Mesenchymal stem cell (in vitro differentiated cells and primary cell): ENCODE measurements at regions not wholly inside any gene's neighbourhood (a gene's known extent, or its start where the extent isn't known, plus 50 kb on each side); places are given as distances from the start of the nearest gene placed in this dataset.
A peak's percentile ranks its signal among the peaks of the same experiment; 100 is the strongest.

Experiments used
- DNase-seq: peaks from one replicate; pipeline ENCODE4 v3.0.0-alpha.2; 2013
- H2AFZ ChIP-seq: one replicate; pipeline ENCODE4 v1.6.1; 2013; ENCODE audit warnings: low read depth, mild to moderate bottlenecking, control low read depth, inconsistent platforms, low read length, moderate library complexity
- H2AK5ac ChIP-seq: 2 replicates; pipeline ENCODE4 v1.6.1; 2013; ENCODE audit warnings: low read length, moderate library complexity, mild to moderate bottlenecking, inconsistent platforms; ENCODE audit not compliant: severe bottlenecking
- H2BK120ac ChIP-seq: one replicate; pipeline ENCODE4 v1.6.1; 2013; ENCODE audit warnings: low read depth, mild to moderate bottlenecking, inconsistent platforms, low read length, moderate library complexity
- H2BK12ac ChIP-seq, 2 experiments: one replicate each; pipeline ENCODE4 v1.6.1; 2013; ENCODE audit warnings: inconsistent platforms in 2 of 2, low read length in 2 of 2, mild to moderate bottlenecking in 2 of 2, moderate library complexity in 2 of 2, control low read depth in 1 of 2
- H2BK15ac ChIP-seq: one replicate; pipeline ENCODE4 v1.6.1; 2013; ENCODE audit warnings: mild to moderate bottlenecking, low read depth, inconsistent platforms; ENCODE audit not compliant: poor library complexity, severe bottlenecking
- H2BK5ac ChIP-seq: 2 replicates; pipeline ENCODE4 v1.6.1; 2013; ENCODE audit warnings: low read depth, mild to moderate bottlenecking, low read length, control low read depth, inconsistent platforms; ENCODE audit not compliant: poor library complexity, severe bottlenecking
- H3K14ac ChIP-seq, 2 experiments: one replicate each; pipeline ENCODE4 v1.6.1; 2013; ENCODE audit warnings: inconsistent platforms in 2 of 2, low read length in 2 of 2, control low read depth in 1 of 2, mild to moderate bottlenecking in 1 of 2, moderate library complexity in 1 of 2
- H3K18ac ChIP-seq, 2 experiments: one replicate each; pipeline ENCODE4 v1.6.1; 2013; ENCODE audit warnings: inconsistent platforms in 2 of 2, low read length in 2 of 2, control low read depth in 1 of 2, low read depth in 1 of 2, mild to moderate bottlenecking in 1 of 2
- H3K23ac ChIP-seq, 2 experiments: one replicate each; pipeline ENCODE4 v1.6.1; 2013; ENCODE audit warnings: inconsistent platforms in 2 of 2, low read length in 2 of 2, mild to moderate bottlenecking in 2 of 2, moderate library complexity in 2 of 2, control low read depth in 1 of 2
- H3K27ac ChIP-seq: 2 replicates; pipeline ENCODE4 v1.5.1; 2013; ENCODE audit warnings: mild to moderate bottlenecking, moderate library complexity, low read length, control low read depth, inconsistent platforms; ENCODE audit not compliant: poor library complexity, severe bottlenecking
- H3K27me3 ChIP-seq, 2 experiments: 2 replicates each; pipeline versions ENCODE4 v1.6.1 to v1.7.0; 2013; ENCODE audit warnings: low read length in 2 of 2, mild to moderate bottlenecking in 2 of 2, moderate library complexity in 2 of 2, control low read depth in 1 of 2, inconsistent platforms in 1 of 2; ENCODE audit not compliant: control insufficient read depth in 1 of 2, insufficient read depth in 1 of 2
- H3K36me3 ChIP-seq, 2 experiments: 2 replicates each; pipeline versions ENCODE4 v1.6.1 to v1.7.0; 2013; ENCODE audit warnings: low read length in 2 of 2, control low read depth in 1 of 2, inconsistent platforms in 1 of 2, low read depth in 1 of 2, mild to moderate bottlenecking in 1 of 2; ENCODE audit not compliant: insufficient read depth in 2 of 2, control insufficient read depth in 1 of 2
- H3K4ac ChIP-seq, 2 experiments: one replicate each; pipeline ENCODE4 v1.6.1; 2013; ENCODE audit warnings: inconsistent platforms in 2 of 2, low read length in 2 of 2, mild to moderate bottlenecking in 2 of 2, moderate library complexity in 2 of 2, control low read depth in 1 of 2, low read depth in 1 of 2
- H3K4me1 ChIP-seq: 2 replicates; pipeline ENCODE4 v1.6.1; 2013; ENCODE audit warnings: low read depth, low read length, control low read depth; ENCODE audit not compliant: control insufficient read depth, insufficient read depth
- H3K4me2 ChIP-seq: 2 replicates; pipeline ENCODE4 v1.6.1; 2013; ENCODE audit warnings: low read length, mild to moderate bottlenecking, inconsistent platforms; ENCODE audit not compliant: poor library complexity, severe bottlenecking
- H3K4me3 ChIP-seq, 2 experiments: 2 replicates each; pipeline versions ENCODE4 v1.5.1 to v1.7.0; 2013; ENCODE audit warnings: low read length in 2 of 2, mild to moderate bottlenecking in 2 of 2, control low read depth in 1 of 2, low read depth in 1 of 2; ENCODE audit not compliant: insufficient read depth in 1 of 2
- H3K79me1 ChIP-seq: replicated peaks from 2 replicates; pipeline ENCODE4 v1.6.1; 2013; ENCODE audit warnings: mild to moderate bottlenecking, control low read depth, low read length, inconsistent platforms; ENCODE audit not compliant: poor library complexity, severe bottlenecking
- H3K9ac ChIP-seq: 2 replicates; pipeline ENCODE4 v1.7.0; 2013; ENCODE audit warnings: mild to moderate bottlenecking, low read length, moderate library complexity
- H3K9me3 ChIP-seq: 2 replicates; pipeline ENCODE4 v1.7.0; 2013; ENCODE audit warnings: mild to moderate bottlenecking, low read length; ENCODE audit not compliant: control insufficient read depth
- H4K8ac ChIP-seq: one replicate; pipeline ENCODE4 v1.6.1; 2013; ENCODE audit warnings: inconsistent platforms, mild to moderate bottlenecking, low read length, moderate library complexity
- H4K91ac ChIP-seq: one replicate; pipeline ENCODE4 v1.6.1; 2013; ENCODE audit warnings: mild to moderate bottlenecking, low read length, inconsistent platforms
- WGBS: methylation state at CpG from one replicate; pipeline ENCODE4 v1.1.7; 2013; ENCODE audit warnings: mixed read lengths; 5-methylcytosine and 5-hydroxymethylcytosine counted together

DNA sequence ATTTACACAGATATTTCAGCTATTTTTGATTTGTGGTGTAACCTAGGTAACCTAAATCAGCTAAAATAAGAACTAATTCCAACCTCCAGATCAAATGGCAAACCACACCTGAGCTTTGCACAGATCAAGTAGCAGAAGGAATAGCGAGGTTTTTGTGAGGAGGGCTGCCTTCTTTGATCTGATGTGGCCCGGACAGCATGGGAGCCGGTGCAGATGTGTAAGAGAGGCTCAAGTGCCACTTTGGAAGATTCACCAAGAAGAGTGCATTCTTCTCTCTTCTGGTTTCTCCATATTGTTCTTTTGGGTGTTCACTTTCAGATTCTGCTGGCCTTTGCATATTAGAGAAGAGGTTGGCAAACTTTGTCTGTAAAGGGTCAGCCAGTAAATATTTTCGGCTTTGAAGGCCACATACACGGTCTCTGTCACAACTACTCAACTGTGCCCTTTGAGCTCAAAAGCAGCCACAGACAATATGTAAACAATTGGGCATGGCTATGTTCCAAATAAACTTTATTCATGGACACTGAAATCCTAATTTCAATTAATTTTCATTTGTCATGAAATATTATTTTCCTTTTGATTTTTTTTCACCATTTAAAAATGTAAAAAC, 78.9 kb upstream of the FAM9C start:
- no peak overlapping the region for H3K14ac ChIP-seq

DNA sequence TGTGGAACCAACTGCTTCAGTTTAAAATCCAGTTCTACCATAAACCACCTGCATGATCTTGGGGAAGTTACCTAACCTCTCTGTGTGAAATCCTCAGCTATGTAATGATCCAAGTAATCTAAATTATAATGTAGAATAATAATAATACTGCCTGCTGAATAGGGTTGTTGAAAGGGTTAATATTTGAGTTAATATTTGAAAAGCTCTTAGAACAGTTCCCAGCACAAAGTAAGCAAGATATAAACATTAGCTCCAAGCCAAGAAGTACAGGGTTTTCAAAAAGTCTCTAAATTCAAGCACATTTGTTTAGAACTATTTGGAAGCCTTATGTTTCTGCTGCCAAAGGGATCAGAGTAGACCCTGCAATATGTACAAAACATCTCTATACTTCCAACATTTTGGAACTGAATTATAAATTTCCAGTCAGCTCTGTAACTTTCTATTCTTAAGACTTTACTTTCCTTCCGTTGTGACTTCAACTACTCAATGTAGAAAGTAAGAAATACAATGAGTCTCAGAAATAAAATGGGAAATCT, 76.7 kb upstream of the FAM9C start:
- no CpG with 5 or more reads among the region's 1 CpG for WGBS
- Histone ChIP-seq H3K14ac (no peak overlapping the region), H2AFZ (no peak overlapping the region), H2BK5ac (no peak overlapping the region), H3K4ac (no peak overlapping the region), H4K8ac (no peak overlapping the region), H3K27ac (no peak overlapping the region), H3K18ac (no peak overlapping the region), H2BK15ac (no peak overlapping the region), H2BK12ac (no peak overlapping the region), H3K79me1 (no peaks in the 10 kb centered on the region), H3K9me3 (peaks cover 7% of the 10 kb centered on the region), H3K9ac (peak overlapping the region; percentile 83), H3K23ac (no peak overlapping the region), H2AK5ac (no peak overlapping the region), H3K4me2 (no peak overlapping the region), H3K4me3 (no peak overlapping the region), H3K4me1 (no peaks in the 10 kb centered on the region), H2BK120ac (no peak overlapping the region), H4K91ac (no peak overlapping the region), H3K36me3 (no peaks in the 10 kb centered on the region), H3K27me3 (no peaks in the 10 kb centered on the region)
- no peak for DNase-seq

More for the DNA sequence above, 78.9 kb upstream of the FAM9C start:
- Histone ChIP-seq H3K79me1 (no peaks in the 10 kb centered on the region), H3K4me1 (no peaks in the 10 kb centered on the region), H3K9ac (peak overlapping the region; percentile 63), H2BK5ac (no peak overlapping the region), H3K36me3 (no peaks in the 10 kb centered on the region), H2BK15ac (no peak overlapping the region), H3K27me3 (no peaks in the 10 kb centered on the region), H2BK12ac (no peak overlapping the region), H3K4ac (no peak overlapping the region), H3K9me3 (no peaks in the 10 kb centered on the region), H3K4me3 (no peak overlapping the region), H2AK5ac (no peak overlapping the region), H3K18ac (peak overlapping the region in 1 of 2 experiments; percentile 33), H3K27ac (peak overlapping the region; percentile 23), H2AFZ (no peak overlapping the region), H4K91ac (no peak overlapping the region), H3K23ac (no peak overlapping the region), H4K8ac (no peak overlapping the region), H2BK120ac (peak overlapping the region; percentile 49), H3K4me2 (no peak overlapping the region)
- WGBS, result 50% methylated on average over 2 of the region's 5 CpGs
- DNase-seq, result peak; percentile 6

DNA sequence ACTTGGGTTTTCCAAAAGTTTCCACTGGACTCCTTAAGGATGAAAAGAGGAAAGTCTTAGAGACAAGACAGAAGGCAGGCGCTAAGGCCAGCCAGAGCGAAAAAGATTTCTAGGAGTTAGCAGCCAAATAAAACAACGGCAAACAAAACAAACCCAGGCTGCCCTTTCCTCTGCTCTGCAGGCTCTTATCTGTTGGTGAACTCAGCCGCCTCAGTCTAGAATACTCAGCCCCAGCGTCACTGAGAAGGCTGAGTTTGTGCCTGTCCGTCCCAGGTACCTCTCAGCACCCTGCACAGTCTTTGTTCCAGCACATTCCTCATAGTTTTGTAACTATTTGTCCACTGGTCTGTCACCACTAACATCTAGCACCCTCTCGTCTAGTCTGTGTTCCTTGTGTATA, 75.6 kb upstream of the FAM9C start:
- H3K14ac ChIP-seq, result no peak overlapping the region
- H2BK120ac ChIP-seq, result no peak overlapping the region
- peak overlapping the region in 1 of 2 experiments; percentile 71 for H2BK12ac ChIP-seq
- no peak overlapping the region for H2BK5ac ChIP-seq
- peak overlapping the region; percentile 83 for H3K9ac ChIP-seq
- H3K27ac ChIP-seq, result peak overlapping the region; percentile 57
- no peak overlapping the region for H2AFZ ChIP-seq
- no peaks in the 10 kb centered on the region for H3K27me3 ChIP-seq
- no peak overlapping the region for H2BK15ac ChIP-seq
- DNase-seq, result peak; percentile 42
- no peak overlapping the region for H3K23ac ChIP-seq
- no peaks in the 10 kb centered on the region for H3K79me1 ChIP-seq
- no peaks in the 10 kb centered on the region for H3K36me3 ChIP-seq
- H4K8ac ChIP-seq, result no peak overlapping the region
- H2AK5ac ChIP-seq, result no peak overlapping the region
- H3K9me3 ChIP-seq, result peaks cover 7% of the 10 kb centered on the region
- H3K4me1 ChIP-seq, result no peaks in the 10 kb centered on the region
- H3K4me2 ChIP-seq, result no peak overlapping the region
- H3K4me3 ChIP-seq, result no peak overlapping the region
- 30% methylated on average over 6 of the region's 7 CpGs for WGBS
- H3K4ac ChIP-seq, result peak overlapping the region in 1 of 2 experiments; percentile 69
- H4K91ac ChIP-seq, result peak overlapping the region; percentile 14
- peak overlapping the region in 1 of 2 experiments; percentile 29 for H3K18ac ChIP-seq

DNA sequence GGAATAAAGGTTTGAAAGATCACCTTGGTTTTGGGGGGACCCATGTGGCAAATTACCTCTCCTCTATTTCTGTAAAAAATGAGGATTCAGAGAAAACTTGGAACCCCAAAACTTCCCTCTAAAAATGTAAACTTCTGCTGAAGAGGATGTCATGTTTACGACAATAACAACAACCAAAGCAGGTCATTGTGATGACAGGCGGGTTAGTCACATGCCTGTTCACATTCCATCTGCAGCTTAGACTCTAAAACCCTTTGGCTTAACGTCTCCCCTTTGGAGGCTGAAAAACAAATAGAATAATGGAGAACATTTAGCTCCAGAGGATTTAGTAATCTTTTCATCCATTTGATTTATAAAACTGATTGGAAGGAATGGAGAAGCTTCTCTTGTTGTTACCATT, 75.0 kb upstream of the FAM9C start:
- H2BK15ac ChIP-seq, result no peak overlapping the region
- no peak overlapping the region for H3K4me3 ChIP-seq
- H2AK5ac ChIP-seq, result no peak overlapping the region
- no peak overlapping the region for H2BK12ac ChIP-seq
- H3K27ac ChIP-seq, result peak overlapping the region; percentile 57
- no peak overlapping the region for H3K4ac ChIP-seq
- no peak overlapping the region for H4K8ac ChIP-seq
- no peak overlapping the region for H3K18ac ChIP-seq
- H3K14ac ChIP-seq, result no peak overlapping the region
- no peak overlapping the region for H3K23ac ChIP-seq
- no peak overlapping the region for H3K4me2 ChIP-seq
- H3K79me1 ChIP-seq, result no peaks in the 10 kb centered on the region
- H3K36me3 ChIP-seq, result no peaks in the 10 kb centered on the region
- DNase-seq, result peak; percentile 50
- no peak overlapping the region for H2BK120ac ChIP-seq
- H3K4me1 ChIP-seq, result no peaks in the 10 kb centered on the region
- H2BK5ac ChIP-seq, result no peak overlapping the region
- no peak overlapping the region for H2AFZ ChIP-seq
- whole genome bisulfite sequencing, result 0% methylated on average over 1 of the region's 3 CpGs
- peaks cover 10% of the 10 kb centered on the region for H3K9me3 ChIP-seq
- peak overlapping the region; percentile 83 for H3K9ac ChIP-seq
- H3K27me3 ChIP-seq, result no peaks in the 10 kb centered on the region
- no peak overlapping the region for H4K91ac ChIP-seq
